ENCODE measurements at regions not wholly inside any gene's neighbourhood (a gene's known extent, or its start where the extent isn't known, plus 50 kb on each side); places are given as distances from the start of the nearest gene placed in this dataset.

DNA sequence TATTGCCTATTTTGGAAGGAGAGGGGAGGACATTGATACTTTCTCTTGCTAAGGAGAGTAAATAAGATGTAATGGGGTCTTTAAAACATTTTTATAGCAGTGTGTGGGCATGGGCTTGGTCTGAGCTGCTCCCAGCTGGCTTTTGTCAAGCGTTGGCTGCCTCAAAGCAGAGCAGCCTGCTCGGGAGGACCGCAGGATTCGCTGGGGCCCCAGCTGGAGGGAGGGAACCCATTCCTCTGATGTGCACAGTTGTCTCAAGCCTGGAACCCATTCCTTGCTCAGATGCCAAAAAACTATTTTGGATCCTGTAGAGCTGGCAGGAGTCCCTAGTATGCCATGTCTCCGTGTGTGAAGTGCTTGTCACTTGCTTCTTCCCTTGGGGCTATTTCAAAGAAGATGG, 59.4 kb upstream of the RMDN2 start:
- DNase-seq (ENCODE audit: low read depth), result no peak

DNA sequence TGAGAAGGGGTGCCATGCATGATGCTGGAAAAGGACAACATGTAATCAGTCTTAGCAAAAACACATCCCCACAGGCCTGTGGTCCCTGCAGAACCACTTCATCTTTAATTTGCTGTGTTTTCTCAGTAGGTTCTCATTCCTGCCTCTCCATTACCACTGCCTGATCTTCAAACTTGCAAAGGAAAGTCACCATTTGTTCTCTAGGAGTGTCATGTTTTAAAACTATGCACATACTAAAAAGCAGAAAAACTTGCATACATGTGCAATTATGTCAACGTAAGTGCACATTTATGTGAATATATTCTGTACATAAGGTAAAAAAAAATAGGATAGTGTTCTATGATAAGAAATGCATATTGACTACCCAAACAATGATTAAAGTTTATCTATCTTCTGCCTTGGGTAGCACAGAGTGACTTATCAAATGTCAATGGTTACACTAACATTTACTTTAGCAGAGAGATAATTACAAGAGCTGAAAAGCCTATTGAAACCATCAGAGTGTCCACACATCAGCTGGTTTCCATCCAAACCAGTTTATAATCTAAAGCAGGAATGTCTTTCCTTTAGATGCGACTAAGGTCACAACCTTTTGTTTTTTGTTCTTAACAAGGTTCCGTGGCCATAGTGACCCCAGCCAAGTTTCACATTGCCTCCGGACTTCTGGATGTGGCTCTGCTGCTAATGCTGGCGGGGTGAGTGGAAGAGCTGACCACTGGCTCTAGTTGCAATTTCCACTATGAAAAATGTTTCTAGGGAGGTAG, 58.7 kb upstream of the RMDN2 start:
- DNase-seq (ENCODE audit: low read depth), result no peak

- DNase-seq (ENCODE audit: low read depth), result no peak
Measured at GRCh38 chr2:37867166-37867565, 57.9 kb upstream of the RMDN2 start.

DNA sequence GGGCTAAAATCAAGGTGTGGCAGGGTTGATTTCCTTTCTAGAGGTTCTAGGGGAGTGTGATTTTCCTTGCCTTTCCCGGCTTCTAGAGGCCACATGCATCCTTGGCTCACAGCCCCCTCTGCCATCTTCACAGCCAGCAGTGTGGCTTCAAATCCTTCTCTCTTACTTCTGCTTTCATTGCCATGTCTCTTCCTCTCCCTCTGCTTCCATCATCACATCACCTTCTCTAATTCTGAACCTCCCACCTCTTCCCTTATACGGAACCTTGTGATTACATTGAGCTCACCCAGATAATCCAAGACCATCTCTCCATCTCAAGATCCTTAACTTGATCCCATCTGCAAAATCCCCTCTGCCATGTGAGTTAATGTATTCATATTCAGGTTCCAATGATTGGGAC, 56.2 kb upstream of the RMDN2 start:
- no peak for DNase-seq (ENCODE audit: low read depth)

DNA sequence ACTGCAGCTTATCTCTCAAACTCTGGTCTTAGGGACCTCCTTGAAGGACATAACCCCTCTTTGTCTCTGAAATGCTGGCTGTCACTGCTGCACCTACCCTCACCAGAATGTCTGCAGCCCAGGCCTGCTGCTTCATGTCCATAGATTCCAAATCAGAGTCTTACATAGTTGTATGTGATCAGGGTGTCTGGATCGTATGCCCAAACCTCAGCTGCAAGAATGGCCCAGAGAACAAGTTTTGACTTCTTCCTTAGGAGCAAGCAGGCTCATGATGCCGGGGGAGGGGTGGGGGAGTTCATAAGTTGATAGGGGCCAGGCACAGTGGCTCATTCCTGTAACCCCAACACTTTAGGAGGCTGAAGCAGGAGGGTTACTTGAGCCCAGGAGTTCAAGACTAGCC, 55.8 kb upstream of the RMDN2 start:
- DNase-seq (ENCODE audit: low read depth), result no peak

- no peak for DNase-seq (ENCODE audit: low read depth)
Measured at GRCh38 chr2:37869771-37870170, 55.3 kb upstream of the RMDN2 start.

- no peak for DNase-seq (ENCODE audit: low read depth)
Measured at GRCh38 chr2:37870829-37871228, 54.3 kb upstream of the RMDN2 start.

GRCh38 chr2:37871456-37872191, 53.5 kb upstream of the RMDN2 start:
- peak; percentile 88 for DNase-seq (ENCODE audit: low read depth)

DNA sequence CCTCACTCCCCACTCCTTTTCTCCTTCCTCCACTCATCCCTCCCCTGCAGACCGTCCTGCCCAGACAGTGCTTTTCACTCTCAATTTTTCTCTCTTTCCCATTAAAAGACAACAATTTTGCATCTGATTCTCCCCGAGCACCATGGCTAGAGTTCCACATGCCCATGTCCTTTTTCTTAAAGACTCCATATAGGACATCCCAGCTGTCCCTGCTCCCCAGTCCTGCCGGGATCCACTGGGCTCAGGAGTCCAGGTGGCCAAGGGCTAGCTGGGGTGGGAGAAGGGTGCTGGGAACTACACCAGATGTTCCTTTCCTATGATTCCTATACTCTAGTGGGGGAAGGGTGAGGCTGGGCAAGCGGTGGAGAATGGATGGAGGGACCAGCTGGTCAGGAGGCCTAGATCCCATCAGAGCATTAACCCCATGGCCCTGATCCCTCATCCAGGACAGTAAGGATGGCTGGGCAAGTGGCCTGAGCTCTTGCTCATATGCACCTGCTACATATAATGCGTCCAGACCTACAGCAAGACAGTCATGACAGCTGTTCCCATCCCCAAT, 52.8 kb upstream of the RMDN2 start:
- no peak for DNase-seq (ENCODE audit: low read depth)

DNA sequence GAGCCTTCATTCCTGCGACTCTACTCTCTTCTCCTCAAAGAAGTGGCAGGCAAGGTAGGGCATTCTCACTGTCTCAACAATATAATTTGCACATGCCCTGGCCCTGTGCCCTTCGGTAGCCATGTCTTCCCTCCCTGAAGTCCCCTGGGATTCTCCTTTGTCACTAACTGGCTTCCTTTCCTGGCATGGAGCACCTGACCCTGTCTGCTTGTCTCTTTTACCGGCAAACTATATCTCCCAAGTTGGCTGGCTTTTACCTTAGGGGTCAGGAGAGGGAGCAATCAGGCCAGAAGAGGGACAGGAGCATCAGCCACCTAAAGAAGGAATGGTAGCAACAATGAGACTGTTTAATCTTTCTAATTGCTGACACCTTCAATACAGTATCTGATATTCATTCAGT, 51.9 kb upstream of the RMDN2 start:
- no peak for DNase-seq (ENCODE audit: low read depth)

- DNase-seq (ENCODE audit: low read depth), result no peak
Measured at GRCh38 chr2:37873749-37874330, 51.2 kb upstream of the RMDN2 start.

DNA sequence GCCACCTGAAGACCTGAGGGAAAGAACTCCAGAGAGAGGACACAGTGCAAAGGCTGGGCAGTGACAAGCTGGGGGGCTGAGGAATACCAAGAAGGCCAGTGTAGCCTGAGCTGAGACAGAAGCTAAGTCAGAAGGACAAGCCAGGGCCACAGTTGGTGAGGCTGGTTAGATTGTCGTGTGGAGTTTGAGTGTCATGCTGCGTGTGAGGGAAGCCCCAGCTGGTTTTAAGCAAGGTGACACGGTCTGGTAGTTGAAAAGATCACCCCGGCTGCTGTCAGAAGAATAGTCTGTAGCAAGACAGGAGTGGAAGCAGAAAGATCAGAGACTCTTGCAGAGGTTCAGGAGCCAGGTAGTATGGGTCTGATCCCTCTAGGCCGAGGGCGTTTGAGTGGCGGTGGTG, 50.6 kb upstream of the RMDN2 start:
- DNase-seq (ENCODE audit: low read depth), result no peak
